Hematopoietic multipotent progenitor cell treated with erythropoietin and hydrocortisone succinate and interleukin-3 and kit ligand, for 8 days (in vitro differentiated cells): ENCODE measurements at regions not wholly inside any gene's neighbourhood (a gene's known extent, or its start where the extent isn't known, plus 50 kb on each side); places are given as distances from the start of the nearest gene placed in this dataset.

ENCODE experiments used
- DNase-seq: peaks from one replicate; pipeline ENCODE4 v3.0.0-alpha.2; 2015

DNA sequence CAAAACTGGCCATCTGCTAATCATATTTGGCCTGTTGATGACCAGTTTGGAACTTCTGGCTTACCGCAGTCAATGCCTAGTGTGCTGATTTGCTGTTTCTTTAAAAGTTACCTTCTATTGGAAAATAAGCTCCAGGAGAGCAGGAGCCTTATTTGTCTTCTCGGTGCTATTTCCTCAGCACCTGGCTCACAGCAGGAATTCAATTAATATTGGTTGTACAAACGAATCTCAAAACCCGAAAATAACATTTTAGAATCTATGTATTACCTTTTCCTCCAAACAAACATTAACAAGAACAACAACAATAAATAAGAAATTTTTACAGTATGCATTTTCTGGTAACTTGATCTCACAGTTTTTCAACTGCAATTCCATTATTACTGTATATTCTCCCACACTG is 1080.7 kb upstream of the MAP3K7 start:
- no peak for DNase-seq

DNA sequence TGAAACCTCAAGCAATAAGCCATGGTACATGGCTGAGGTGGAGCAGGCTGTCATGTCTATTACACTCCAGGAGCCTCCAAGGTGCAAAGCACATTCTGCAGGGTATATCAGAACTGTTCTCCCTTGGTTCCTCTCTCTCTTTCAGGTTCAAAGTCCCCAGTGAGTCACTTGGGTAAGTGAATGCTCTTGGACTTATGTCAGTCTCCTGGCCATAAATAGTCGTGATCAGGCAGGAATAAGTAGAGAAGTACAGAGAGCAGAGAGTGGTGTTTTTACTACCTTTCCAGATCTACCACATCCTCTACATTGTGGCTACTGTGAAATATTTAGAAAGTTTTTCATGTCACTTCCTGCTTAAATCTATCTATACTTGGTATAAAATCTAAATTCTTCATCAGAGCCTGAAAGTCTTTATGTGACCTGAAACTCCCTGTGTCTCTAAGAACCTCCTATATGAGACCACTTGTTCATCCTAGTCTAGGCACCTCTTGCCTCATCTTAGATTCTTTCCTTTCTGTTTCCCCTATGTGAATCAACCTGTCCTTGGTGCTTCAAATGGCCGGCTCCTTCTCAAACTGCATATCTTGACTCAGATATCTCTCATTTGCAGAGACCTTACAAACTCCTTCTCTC is 1077.6 kb upstream of the MAP3K7 start:
- DNase-seq: no peak

DNA sequence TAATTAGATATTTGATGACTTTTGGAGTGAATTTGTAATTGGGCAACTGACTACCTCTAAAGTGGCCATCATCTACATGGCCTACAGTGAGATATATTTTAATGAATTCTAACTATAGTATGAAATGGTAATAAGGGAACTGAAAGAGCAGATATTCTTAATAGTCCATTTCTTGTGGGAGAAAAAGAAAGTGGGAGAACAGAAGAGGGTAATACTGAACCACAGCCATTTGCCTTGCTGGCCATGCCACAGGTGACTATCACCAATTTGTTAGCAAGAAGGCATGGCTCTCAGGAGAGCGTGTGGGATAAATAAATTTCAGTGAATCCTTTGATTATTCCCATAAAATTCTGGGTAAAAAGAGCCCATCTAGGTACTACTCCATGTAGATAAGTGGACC is 1074.0 kb upstream of the MAP3K7 start:
- DNase-seq: no peak

- DNase-seq: no peak
These were observed 1073.0 kb upstream of the MAP3K7 start for GRCh38 chr6:91659891-91660290.

GRCh38 chr6:91654793-91655192 is 1067.9 kb upstream of the MAP3K7 start:
- DNase-seq: no peak

DNA sequence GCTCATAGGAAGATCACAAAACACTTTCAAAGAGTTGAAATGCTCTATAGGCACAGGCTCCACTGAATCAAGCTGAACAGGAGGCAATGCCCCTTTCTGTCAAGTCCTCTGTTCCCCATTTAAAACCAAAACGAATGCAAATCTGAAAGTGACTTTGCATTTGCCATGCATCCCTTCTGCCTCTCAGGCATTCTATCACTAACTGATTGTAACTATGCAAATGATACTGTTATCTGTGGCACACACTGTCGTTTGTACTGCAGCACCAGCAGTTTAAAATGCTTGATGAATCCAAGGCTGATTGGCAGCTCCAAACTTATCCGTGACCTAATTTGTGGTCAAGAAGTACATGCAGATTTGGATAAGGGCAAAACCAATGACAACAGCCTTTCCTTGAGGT is 1067.5 kb upstream of the MAP3K7 start:
- no peak for DNase-seq

DNA sequence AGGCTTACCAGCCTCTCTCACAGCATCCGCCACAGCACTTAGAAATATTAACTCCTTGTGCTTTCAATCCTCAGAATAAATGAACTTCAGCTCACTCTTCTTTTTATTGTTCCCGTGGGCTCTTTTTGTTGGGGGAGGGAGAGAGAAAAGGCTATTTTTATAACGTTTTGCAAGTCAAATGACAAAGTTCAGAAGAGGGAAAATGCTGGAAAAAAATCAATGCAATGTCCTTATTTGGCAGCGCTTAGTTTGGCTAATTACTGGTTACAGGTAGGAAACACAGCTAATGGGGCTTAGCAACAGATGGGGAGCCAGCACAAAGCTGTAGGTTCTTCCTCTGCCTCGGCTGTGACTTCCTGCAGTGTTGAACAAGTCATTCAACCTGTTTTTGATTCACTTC is 1067.0 kb upstream of the MAP3K7 start:
- no peak for DNase-seq

- DNase-seq: no peak
These were observed 1066.3 kb upstream of the MAP3K7 start for GRCh38 chr6:91653076-91653723.

GRCh38 chr6:91646649-91647048 is 1059.8 kb upstream of the MAP3K7 start:
- no peak for DNase-seq

DNA sequence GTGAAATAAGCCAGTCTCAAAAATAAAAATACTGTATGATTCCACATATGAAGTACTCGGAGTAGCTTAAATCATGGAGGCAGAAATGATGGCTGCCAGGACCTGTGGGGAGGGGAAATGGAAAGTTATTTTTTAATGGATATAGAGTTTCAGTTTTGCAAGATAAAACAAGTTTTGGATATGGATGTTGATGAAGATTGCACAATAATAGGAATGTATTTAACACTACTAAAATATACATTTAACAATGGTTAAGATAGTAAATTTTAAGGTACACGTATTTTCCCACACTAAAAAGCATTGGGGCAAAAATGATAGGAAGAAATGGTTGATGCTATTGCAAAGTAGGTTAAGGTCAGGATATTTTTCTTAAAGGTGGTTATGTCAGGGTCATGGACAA is 1058.9 kb upstream of the MAP3K7 start:
- DNase-seq: no peak

DNA sequence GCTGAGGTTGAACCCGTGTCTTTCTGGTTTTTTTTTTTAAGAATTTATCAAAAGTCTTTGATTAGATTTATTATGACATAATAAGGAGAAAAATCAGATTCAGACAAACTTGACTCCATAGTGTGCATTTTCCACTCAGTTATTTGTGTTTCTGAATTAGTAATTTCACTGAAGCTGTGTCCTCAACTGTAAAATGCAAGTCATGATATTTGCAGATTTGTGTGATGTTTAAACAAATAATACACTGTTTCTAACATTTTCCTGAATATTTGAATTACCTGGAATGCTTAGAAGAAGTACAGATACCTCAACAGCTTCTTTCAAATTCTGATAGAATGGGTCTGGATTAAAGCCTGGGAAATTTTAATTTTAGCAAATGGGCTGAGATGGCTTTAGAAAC is 1050.3 kb upstream of the MAP3K7 start:
- no peak for DNase-seq

GRCh38 chr6:91634791-91635190 is 1047.9 kb upstream of the MAP3K7 start:
- no peak for DNase-seq

DNA sequence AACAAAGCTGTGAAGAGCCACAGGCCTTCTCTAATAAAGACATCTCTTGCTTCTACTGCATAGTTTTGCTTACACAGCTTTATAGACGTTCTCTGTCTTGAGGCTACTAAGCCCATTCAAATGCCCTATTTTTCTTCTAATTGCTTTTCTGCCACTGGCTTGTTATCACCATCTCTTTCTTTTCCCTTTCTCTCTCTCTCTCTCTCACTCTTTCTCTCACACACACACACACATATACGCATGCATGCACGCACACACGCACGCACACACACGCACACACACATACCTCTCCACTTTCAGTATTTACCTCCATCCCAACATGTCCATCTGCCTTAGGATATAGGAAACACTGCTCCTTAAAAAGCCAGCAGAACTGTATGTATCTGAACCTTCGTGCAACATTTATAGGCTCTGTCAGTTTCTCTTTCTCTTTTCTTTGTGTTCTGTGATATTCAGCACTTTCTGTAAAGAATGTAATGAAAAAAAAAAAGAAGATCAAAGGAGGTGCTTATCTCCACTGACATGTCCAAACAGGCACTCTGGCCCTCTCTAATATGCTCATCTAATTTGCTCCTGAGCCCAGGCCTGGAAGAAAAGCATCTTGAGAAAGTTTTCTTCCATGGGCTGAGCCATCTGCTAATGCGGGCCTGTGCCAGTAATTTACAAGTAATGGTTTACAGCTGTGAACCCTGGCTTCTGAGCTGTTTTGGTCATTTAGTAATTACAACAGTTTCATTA is 1046.7 kb upstream of the MAP3K7 start:
- no peak for DNase-seq

DNA sequence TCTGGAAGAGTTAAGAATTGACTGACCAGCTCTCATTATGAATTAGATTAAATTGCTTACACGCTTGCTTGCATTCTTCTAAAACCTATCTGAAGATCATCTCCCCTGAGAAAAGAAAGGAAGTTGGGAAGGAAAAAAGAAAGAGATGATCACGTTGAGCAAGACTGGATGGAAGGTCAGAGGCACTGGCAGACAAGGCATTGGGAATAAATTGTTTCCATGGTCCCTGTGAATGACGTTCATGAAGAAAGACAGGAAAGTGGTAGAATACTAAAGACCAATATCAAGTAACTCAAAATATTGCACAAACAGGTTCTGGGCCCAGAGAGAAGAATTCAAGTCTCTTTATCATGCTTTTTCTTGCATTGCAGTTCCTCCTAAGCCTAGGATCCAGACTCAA is 1045.4 kb upstream of the MAP3K7 start:
- no peak for DNase-seq

- DNase-seq: no peak
These were observed 1044.4 kb upstream of the MAP3K7 start for GRCh38 chr6:91631227-91631626.

DNA sequence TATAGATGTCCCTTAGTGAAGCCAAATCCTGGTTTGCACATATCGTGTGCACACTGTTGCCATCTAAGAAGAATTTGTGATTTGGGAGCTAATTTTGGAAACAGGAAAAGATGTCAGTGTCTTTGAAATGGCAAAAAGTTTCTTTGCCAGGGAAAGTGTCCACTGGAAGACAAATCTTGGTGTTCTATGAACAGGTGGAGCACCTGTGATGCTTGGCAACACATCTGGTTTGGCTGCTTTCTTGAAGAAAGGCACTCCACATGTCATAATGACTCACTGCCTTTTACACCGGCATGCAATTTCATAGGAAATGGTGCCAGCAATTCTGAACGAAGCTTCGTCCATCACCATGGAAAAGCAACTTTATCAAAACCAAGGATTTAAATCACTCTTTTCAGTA is 1040.0 kb upstream of the MAP3K7 start:
- no peak for DNase-seq

DNA sequence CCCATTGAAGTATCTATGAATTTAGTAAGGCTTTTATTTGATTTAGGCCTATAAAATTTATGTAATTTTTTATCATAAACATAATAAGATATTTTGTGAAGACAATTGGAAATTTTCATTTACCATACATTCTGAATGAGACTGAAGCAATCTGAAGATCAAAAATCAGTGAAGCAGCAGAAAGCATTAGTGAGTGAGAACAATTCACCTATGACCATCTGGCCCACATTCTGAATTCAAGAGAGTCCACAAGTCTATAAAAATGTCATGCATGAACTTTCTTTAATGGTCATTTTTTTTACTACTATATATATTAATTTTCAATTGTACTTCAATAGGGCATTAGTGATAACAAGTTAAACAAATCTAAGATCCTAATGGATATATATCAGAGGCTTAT is 1026.6 kb upstream of the MAP3K7 start:
- no peak for DNase-seq

DNA sequence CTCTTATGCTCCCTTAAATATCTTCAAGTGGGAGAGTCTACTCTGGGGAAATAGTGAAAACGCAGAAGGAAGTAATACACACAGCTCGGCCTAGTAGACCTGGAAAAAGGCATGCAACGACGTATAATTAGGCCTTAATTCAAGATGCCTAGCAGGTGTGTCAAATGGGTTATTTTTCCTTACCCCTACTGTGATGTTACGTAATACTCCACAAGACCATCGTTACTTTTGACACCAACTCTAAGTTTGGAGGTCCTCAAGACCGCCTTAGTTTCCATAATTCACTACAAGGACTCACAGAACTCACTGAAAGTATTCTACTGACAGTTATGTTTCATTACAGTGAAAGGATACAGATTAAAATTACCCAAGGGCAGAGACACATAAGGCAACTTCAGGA is 1024.3 kb upstream of the MAP3K7 start:
- no peak for DNase-seq

DNA sequence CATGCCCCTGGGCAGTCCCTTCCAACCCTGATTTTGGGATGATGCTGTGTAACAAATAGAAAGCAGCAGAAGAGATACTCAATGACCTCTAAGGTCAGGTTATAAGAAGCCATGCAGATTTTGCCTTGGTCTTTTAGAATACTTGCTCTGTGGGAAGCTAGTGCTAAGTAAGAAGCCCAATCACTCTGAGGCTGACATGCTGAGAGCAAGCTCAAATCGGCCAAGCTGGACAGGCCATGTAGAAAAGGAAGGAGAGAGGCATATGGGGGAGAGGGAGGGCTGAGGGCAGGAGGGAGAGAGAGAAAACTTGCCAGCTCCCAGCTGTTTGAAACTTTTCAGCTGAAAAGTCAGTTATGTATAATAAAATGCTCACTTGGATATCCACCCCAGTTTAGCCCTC is 1021.6 kb upstream of the MAP3K7 start:
- no peak for DNase-seq

- DNase-seq: no peak
These were observed 1019.5 kb upstream of the MAP3K7 start for GRCh38 chr6:91606148-91606901.

GRCh38 chr6:91600561-91600960 is 1013.7 kb upstream of the MAP3K7 start:
- no peak for DNase-seq

GRCh38 chr6:91590191-91590590 is 1003.3 kb upstream of the MAP3K7 start:
- DNase-seq: no peak

DNA sequence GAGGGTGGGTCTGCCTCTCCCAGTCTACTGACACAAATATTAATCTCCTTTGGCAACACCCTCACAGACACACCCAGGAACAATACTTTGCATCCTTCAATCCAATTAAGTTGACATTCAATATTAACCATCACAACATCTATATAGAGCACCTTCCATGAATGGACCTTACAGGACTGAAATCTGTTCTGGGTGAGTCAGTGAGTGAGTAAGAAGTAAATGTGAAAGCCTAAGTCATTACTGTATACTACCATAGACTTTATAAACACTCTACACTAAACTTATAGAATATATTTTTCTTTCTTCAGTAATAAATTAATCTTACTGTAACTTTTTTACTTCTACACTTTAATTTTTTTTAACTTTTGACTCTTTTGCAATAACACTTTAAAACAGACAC is 993.8 kb upstream of the MAP3K7 start:
- no peak for DNase-seq

DNA sequence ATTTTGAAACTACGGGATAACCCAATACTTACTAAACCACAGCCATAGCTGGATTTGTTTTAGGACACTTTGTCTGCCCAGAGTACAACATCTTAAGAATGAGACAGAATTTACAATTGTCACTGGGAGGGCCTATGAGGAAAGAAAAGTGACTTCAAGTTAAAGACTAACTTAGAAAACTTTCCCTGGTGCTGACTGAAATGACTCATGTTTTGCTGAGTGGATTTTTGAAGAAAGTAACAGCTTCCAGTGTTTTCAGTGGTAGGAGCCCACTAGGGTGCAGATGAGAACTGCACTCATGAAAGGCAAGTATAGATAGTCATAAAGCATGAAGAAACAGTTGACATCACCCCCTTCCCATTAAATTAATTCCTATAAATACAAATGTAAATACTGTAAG is 988.2 kb upstream of the MAP3K7 start:
- DNase-seq: no peak
